AG09309 (cell line): ENCODE measurements at regions not wholly inside any gene's neighbourhood (a gene's known extent, or its start where the extent isn't known, plus 50 kb on each side); places are given as distances from the start of the nearest gene placed in this dataset.

Experiments
- DNase-seq: peaks from one replicate; pipeline ENCODE4 v3.0.0-alpha.2; 2010; ENCODE audit warnings: low read depth
- H3K4me3 ChIP-seq: 2 replicates; pipeline ENCODE4 v1.5.1; 2011; ENCODE audit warnings: mild to moderate bottlenecking, low read depth, low read length, moderate library complexity; ENCODE audit not compliant: control insufficient read depth
- TF ChIP-seq, protein P1 (sequence below): IDR thresholded peaks from 2 replicates; pipeline ENCODE4 v1.5.1; 2011; ENCODE audit warnings: mild to moderate bottlenecking, low read depth, low read length, inconsistent platforms; ENCODE audit not compliant: insufficient read depth, control insufficient read depth; ENCODE audit errors: missing control alignments

DNA sequence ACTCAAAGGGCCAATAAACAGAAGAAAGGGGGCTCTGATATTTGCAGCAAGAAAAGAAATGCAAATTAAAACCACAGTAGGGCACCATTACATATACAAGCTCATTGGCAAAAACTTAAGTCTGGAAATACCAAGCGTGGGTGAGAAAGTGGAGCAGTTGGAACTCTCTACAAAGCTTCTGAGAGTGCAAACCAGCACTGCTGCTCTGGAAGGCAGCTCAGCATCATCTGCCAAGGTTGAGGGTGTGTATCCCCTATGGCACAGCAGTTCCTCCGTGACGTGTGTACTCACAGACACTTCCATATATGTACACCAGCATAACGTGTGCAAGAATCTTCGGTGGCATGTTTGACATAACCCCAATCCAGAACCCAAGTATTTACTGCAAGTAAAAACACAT is 271.0 kb upstream of the ATP10A start:
- TF ChIP-seq, protein P1, sequence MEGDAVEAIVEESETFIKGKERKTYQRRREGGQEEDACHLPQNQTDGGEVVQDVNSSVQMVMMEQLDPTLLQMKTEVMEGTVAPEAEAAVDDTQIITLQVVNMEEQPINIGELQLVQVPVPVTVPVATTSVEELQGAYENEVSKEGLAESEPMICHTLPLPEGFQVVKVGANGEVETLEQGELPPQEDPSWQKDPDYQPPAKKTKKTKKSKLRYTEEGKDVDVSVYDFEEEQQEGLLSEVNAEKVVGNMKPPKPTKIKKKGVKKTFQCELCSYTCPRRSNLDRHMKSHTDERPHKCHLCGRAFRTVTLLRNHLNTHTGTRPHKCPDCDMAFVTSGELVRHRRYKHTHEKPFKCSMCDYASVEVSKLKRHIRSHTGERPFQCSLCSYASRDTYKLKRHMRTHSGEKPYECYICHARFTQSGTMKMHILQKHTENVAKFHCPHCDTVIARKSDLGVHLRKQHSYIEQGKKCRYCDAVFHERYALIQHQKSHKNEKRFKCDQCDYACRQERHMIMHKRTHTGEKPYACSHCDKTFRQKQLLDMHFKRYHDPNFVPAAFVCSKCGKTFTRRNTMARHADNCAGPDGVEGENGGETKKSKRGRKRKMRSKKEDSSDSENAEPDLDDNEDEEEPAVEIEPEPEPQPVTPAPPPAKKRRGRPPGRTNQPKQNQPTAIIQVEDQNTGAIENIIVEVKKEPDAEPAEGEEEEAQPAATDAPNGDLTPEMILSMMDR = no peak
- no peak for DNase-seq
- H3K4me3 ChIP-seq = no peak overlapping the region

GRCh38 chr15:26132811-26133210 is 269.7 kb upstream of the ATP10A start:
- DNase-seq = no peak
- no peak overlapping the region for H3K4me3 ChIP-seq
- TF ChIP-seq, protein P1 = no peak

- H3K4me3 ChIP-seq = no peak overlapping the region
- no peak for DNase-seq
- TF ChIP-seq, protein P1 = no peak
Measured at GRCh38 chr15:26129852-26130251, 266.7 kb upstream of the ATP10A start.

- no peak overlapping the region for H3K4me3 ChIP-seq
- DNase-seq = no peak
- TF ChIP-seq, protein P1 = no peak
Measured at GRCh38 chr15:26128611-26129140, 265.5 kb upstream of the ATP10A start.

DNA sequence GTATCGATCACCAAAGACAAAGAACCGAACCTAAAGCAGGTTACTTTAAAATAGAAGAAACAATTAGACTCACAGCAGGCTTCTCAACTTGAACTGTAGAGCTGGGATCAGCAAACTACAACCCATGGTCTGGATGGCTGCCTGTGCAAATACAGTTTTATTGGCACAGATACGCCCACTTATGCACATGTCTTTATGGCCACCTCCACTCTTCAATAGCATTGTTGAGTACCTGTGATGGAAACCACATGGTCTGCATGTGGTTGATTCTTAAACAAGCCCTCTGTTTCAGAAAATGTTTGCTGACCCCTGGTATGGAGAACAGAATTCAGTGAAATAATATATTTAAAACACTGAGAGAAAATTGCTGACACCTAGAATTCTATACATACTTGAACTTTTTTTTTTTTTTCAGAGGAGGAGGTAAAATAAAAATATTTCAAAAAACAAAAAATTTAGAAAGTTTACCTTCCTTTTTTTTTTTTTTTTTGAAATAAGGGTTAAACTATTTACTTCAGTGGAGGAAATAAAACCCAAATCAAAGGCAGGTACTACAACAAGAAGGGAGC is 263.8 kb upstream of the ATP10A start:
- H3K4me3 ChIP-seq = no peak overlapping the region
- no peak for DNase-seq
- TF ChIP-seq, protein P1 = no peak

DNA sequence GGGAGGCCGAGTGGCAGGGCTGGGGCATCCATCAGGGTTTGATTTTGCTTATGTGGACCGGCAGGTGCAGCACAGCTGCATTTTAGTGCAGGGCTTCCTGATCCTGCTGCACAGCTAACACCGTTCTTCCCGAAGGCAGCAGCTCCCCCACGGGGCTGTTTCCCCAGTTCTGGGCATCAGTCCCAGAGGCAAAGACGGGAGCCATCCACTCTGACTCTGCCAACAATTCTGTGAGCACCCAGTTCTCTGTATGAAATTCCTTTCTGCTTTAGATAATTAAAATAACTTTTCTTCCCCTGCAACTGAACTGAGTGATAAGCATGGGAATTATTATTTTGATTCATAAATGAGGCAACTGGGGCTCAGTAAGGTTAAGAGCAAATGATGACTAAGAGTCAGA is 262.9 kb upstream of the ATP10A start:
- no peak for DNase-seq
- H3K4me3 ChIP-seq = no peak overlapping the region
- TF ChIP-seq, protein P1 = no peak
